ENCODE measurements at regions not wholly inside any gene's neighbourhood (a gene's known extent, or its start where the extent isn't known, plus 50 kb on each side); places are given as distances from the start of the nearest gene placed in this dataset.

- H3K79me2 ChIP-seq (ENCODE audit: control insufficient read depth, insufficient read depth, low read length), result no peaks in the 10 kb centered on the region
- no peak for TF ChIP-seq EZH2 (IDR thresholded peaks at IDR 0.05; ENCODE audit: low read length, missing control alignments)
- TF ChIP-seq, protein P1, sequence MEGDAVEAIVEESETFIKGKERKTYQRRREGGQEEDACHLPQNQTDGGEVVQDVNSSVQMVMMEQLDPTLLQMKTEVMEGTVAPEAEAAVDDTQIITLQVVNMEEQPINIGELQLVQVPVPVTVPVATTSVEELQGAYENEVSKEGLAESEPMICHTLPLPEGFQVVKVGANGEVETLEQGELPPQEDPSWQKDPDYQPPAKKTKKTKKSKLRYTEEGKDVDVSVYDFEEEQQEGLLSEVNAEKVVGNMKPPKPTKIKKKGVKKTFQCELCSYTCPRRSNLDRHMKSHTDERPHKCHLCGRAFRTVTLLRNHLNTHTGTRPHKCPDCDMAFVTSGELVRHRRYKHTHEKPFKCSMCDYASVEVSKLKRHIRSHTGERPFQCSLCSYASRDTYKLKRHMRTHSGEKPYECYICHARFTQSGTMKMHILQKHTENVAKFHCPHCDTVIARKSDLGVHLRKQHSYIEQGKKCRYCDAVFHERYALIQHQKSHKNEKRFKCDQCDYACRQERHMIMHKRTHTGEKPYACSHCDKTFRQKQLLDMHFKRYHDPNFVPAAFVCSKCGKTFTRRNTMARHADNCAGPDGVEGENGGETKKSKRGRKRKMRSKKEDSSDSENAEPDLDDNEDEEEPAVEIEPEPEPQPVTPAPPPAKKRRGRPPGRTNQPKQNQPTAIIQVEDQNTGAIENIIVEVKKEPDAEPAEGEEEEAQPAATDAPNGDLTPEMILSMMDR (conservative IDR thresholded peaks at IDR 0.05 in 1 of 2, IDR thresholded peaks at IDR 0.05 in 1 of 2; ENCODE audit: low read depth in 1 of 2, low read length in 2 of 2), result no peak
- no peak overlapping the region for H3K27ac ChIP-seq (ENCODE audit: insufficient read depth, low read length)
- H3K9ac ChIP-seq (ENCODE audit: insufficient read depth, low read length), result no peak overlapping the region
- no peak for DNase-seq (ENCODE audit: low read depth in 2 of 2)
- no peaks in the 10 kb centered on the region for H3K9me3 ChIP-seq (ENCODE audit: control insufficient read depth, insufficient read depth, low read depth, low read length)
- H4K20me1 ChIP-seq (ENCODE audit: control insufficient read depth, extremely low read depth, insufficient read depth, low read length), result no peaks in the 10 kb centered on the region
- no peak overlapping the region for H3K4me2 ChIP-seq (ENCODE audit: extremely low read depth, insufficient read depth, low read length)
- no peaks in the 10 kb centered on the region for H3K4me1 ChIP-seq (ENCODE audit: control insufficient read depth, extremely low read depth, insufficient read depth, low read length)
- no peaks in the 10 kb centered on the region for H3K36me3 ChIP-seq (ENCODE audit: control insufficient read depth, insufficient read depth, low read length)
- no peak overlapping the region for H2AFZ ChIP-seq (ENCODE audit: low read length)
- no peak overlapping the region for H3K4me3 ChIP-seq (replicated peaks in 1 of 4; ENCODE audit: control extremely low read depth in 1 of 4, insufficient read depth in 1 of 4, low read depth in 3 of 4, low read length in 4 of 4)
- no peaks in the 10 kb centered on the region for H3K27me3 ChIP-seq (ENCODE audit: control insufficient read depth, insufficient read depth, low read length)
Measured at GRCh38 chr14:32019276-32019675, 57.8 kb upstream of the ARHGAP5 start.

DNA sequence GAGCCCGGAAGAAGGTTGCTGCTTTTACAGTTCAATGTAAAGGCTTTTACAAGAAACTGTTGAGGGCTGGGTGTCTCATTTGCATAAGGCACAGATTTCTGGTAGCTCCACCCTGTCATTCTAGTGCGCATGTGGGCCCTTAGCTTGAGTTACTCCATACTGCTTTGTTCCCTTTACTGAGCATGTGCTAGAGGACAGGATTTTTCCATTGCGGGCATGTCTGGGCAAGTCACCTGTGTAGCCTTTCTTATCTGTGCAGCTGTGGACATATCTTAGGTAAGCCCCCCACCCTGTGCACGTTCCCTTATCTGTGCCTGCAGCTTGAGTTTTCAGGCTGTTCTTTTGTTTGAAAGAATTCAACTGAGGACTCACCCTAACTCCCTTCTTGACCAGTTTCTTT is 56.2 kb upstream of the ARHGAP5 start:
- Histone ChIP-seq H2AFZ (ENCODE audit: low read length) (no peak overlapping the region), H3K4me1 (ENCODE audit: control insufficient read depth, extremely low read depth, insufficient read depth, low read length) (no peaks in the 10 kb centered on the region), H3K27ac (ENCODE audit: insufficient read depth, low read length) (no peak overlapping the region), H3K79me2 (ENCODE audit: control insufficient read depth, insufficient read depth, low read length) (no peaks in the 10 kb centered on the region), H3K4me3 (replicated peaks in 1 of 4; ENCODE audit: control extremely low read depth in 1 of 4, insufficient read depth in 1 of 4, low read depth in 3 of 4, low read length in 4 of 4) (no peak overlapping the region), H3K9me3 (ENCODE audit: control insufficient read depth, insufficient read depth, low read depth, low read length) (no peaks in the 10 kb centered on the region), H3K27me3 (ENCODE audit: control insufficient read depth, insufficient read depth, low read length) (no peaks in the 10 kb centered on the region), H3K36me3 (ENCODE audit: control insufficient read depth, insufficient read depth, low read length) (no peaks in the 10 kb centered on the region), H3K4me2 (ENCODE audit: extremely low read depth, insufficient read depth, low read length) (no peak overlapping the region), H4K20me1 (ENCODE audit: control insufficient read depth, extremely low read depth, insufficient read depth, low read length) (no peaks in the 10 kb centered on the region), H3K9ac (ENCODE audit: insufficient read depth, low read length) (no peak overlapping the region)
- DNase-seq (ENCODE audit: low read depth in 2 of 2), result no peak
- TF ChIP-seq, protein P1 (conservative IDR thresholded peaks at IDR 0.05 in 1 of 2, IDR thresholded peaks at IDR 0.05 in 1 of 2; ENCODE audit: low read depth in 1 of 2, low read length in 2 of 2), result no peak
- TF ChIP-seq EZH2 (IDR thresholded peaks at IDR 0.05; ENCODE audit: low read length, missing control alignments), result no peak

DNA sequence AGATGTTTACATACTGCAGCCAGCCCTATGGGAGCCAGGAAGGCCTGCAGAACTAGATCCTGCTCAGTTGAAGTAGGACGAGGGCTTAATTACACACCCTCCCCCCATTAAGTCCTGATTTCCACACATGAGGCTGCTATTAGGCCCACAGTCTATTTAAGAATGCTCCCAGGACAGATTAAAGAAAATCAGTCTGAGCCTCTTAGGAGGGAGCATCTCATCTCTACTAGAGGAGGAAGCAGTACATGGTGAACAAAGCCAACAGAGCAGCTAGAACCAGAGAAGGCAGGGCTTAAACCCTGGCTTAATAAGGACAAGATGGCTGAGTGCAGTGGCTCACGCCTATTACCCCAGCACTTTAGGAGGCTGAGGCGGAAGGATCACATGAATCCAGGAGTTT is 55.8 kb upstream of the ARHGAP5 start:
- Histone ChIP-seq H4K20me1 (ENCODE audit: control insufficient read depth, extremely low read depth, insufficient read depth, low read length) (no peaks in the 10 kb centered on the region), H3K4me2 (ENCODE audit: extremely low read depth, insufficient read depth, low read length) (no peak overlapping the region), H3K27ac (ENCODE audit: insufficient read depth, low read length) (no peak overlapping the region), H3K4me1 (ENCODE audit: control insufficient read depth, extremely low read depth, insufficient read depth, low read length) (no peaks in the 10 kb centered on the region), H3K9me3 (ENCODE audit: control insufficient read depth, insufficient read depth, low read depth, low read length) (no peaks in the 10 kb centered on the region), H3K27me3 (ENCODE audit: control insufficient read depth, insufficient read depth, low read length) (no peaks in the 10 kb centered on the region), H3K4me3 (replicated peaks in 1 of 4; ENCODE audit: control extremely low read depth in 1 of 4, insufficient read depth in 1 of 4, low read depth in 3 of 4, low read length in 4 of 4) (no peak overlapping the region), H3K9ac (ENCODE audit: insufficient read depth, low read length) (no peak overlapping the region), H3K79me2 (ENCODE audit: control insufficient read depth, insufficient read depth, low read length) (no peaks in the 10 kb centered on the region), H2AFZ (ENCODE audit: low read length) (no peak overlapping the region), H3K36me3 (ENCODE audit: control insufficient read depth, insufficient read depth, low read length) (no peaks in the 10 kb centered on the region)
- DNase-seq (ENCODE audit: low read depth in 2 of 2), result no peak
- no peak for TF ChIP-seq EZH2 (IDR thresholded peaks at IDR 0.05; ENCODE audit: low read length, missing control alignments)
- TF ChIP-seq, protein P1 (conservative IDR thresholded peaks at IDR 0.05 in 1 of 2, IDR thresholded peaks at IDR 0.05 in 1 of 2; ENCODE audit: low read depth in 1 of 2, low read length in 2 of 2), result no peak

Measured in fibroblast of lung (primary cell).